IPS-18a (cell line): ENCODE measurements at regions not wholly inside any gene's neighbourhood (a gene's known extent, or its start where the extent isn't known, plus 50 kb on each side); places are given as distances from the start of the nearest gene placed in this dataset.

Experiments used
- H3K27ac ChIP-seq: one replicate; pipeline ENCODE4 v1.5.1; 2013; ENCODE audit warnings: low read length
- H3K27me3 ChIP-seq: one replicate; pipeline ENCODE4 v1.6.1; 2013; ENCODE audit warnings: mild to moderate bottlenecking, low read length; ENCODE audit not compliant: control insufficient read depth, insufficient read depth
- H3K36me3 ChIP-seq: one replicate; pipeline ENCODE4 v1.6.1; 2013; ENCODE audit warnings: low read depth, low read length; ENCODE audit not compliant: control insufficient read depth
- H3K4me1 ChIP-seq: one replicate; pipeline ENCODE4 v1.6.1; 2013; ENCODE audit warnings: low read depth, low read length; ENCODE audit not compliant: control insufficient read depth
- H3K4me3 ChIP-seq: one replicate; pipeline ENCODE4 v1.5.1; 2013; ENCODE audit warnings: low read length
- H3K9ac ChIP-seq: one replicate; pipeline ENCODE4 v1.6.1; 2013; ENCODE audit warnings: mild to moderate bottlenecking, low read length, moderate library complexity
- H3K9me3 ChIP-seq: one replicate; pipeline ENCODE4 v1.6.1; 2013; ENCODE audit warnings: low read depth, low read length; ENCODE audit not compliant: control insufficient read depth

GRCh38 chr4:89539797-89540711, 232.5 kb upstream of the GPRIN3 start:
- H3K27me3 ChIP-seq = no peaks in the 10 kb centered on the region
- no peaks in the 10 kb centered on the region for H3K36me3 ChIP-seq
- peaks cover 5% of the 10 kb centered on the region for H3K4me1 ChIP-seq
- H3K4me3 ChIP-seq = no peak overlapping the region
- H3K9ac ChIP-seq = no peak overlapping the region
- no peaks in the 10 kb centered on the region for H3K9me3 ChIP-seq
- no peak overlapping the region for H3K27ac ChIP-seq

GRCh38 chr4:89539374-89539773, 231.8 kb upstream of the GPRIN3 start:
- Histone ChIP-seq H3K27ac (no peak overlapping the region), H3K36me3 (no peaks in the 10 kb centered on the region), H3K9me3 (no peaks in the 10 kb centered on the region), H3K4me1 (peaks cover 5% of the 10 kb centered on the region), H3K27me3 (no peaks in the 10 kb centered on the region), H3K4me3 (no peak overlapping the region), H3K9ac (no peak overlapping the region)

- Histone ChIP-seq H3K4me1 (peaks cover 5% of the 10 kb centered on the region), H3K4me3 (no peak overlapping the region), H3K27me3 (no peaks in the 10 kb centered on the region), H3K36me3 (no peaks in the 10 kb centered on the region), H3K9me3 (no peaks in the 10 kb centered on the region), H3K9ac (no peak overlapping the region), H3K27ac (no peak overlapping the region)
These were observed 231.3 kb upstream of the GPRIN3 start for GRCh38 chr4:89538886-89539285.

- Histone ChIP-seq H3K9ac (no peak overlapping the region), H3K27ac (no peak overlapping the region), H3K36me3 (no peaks in the 10 kb centered on the region), H3K4me1 (peaks cover 5% of the 10 kb centered on the region), H3K4me3 (no peak overlapping the region), H3K9me3 (no peaks in the 10 kb centered on the region), H3K27me3 (no peaks in the 10 kb centered on the region)
These were observed 230.6 kb upstream of the GPRIN3 start for GRCh38 chr4:89538171-89538570.

GRCh38 chr4:89537281-89537680, 229.7 kb upstream of the GPRIN3 start:
- no peak overlapping the region for H3K9ac ChIP-seq

GRCh38 chr4:89535251-89535650, 227.7 kb upstream of the GPRIN3 start:
- Histone ChIP-seq H3K27ac (no peak overlapping the region), H3K36me3 (no peaks in the 10 kb centered on the region), H3K4me3 (no peak overlapping the region), H3K4me1 (peaks cover 4% of the 10 kb centered on the region), H3K9ac (no peak overlapping the region), H3K9me3 (no peaks in the 10 kb centered on the region), H3K27me3 (no peaks in the 10 kb centered on the region)

More at GRCh38 chr4:89537281-89537680, 229.7 kb upstream of the GPRIN3 start:
- H3K9me3 ChIP-seq = no peaks in the 10 kb centered on the region
- no peaks in the 10 kb centered on the region for H3K36me3 ChIP-seq
- no peaks in the 10 kb centered on the region for H3K27me3 ChIP-seq
- H3K4me3 ChIP-seq = no peak overlapping the region
- H3K4me1 ChIP-seq = peaks cover 5% of the 10 kb centered on the region
- H3K27ac ChIP-seq = no peak overlapping the region

GRCh38 chr4:89534356-89534755, 226.8 kb upstream of the GPRIN3 start:
- H3K4me3 ChIP-seq = no peak overlapping the region
- H3K27me3 ChIP-seq = no peaks in the 10 kb centered on the region
- no peak overlapping the region for H3K9ac ChIP-seq
- H3K9me3 ChIP-seq = no peaks in the 10 kb centered on the region
- no peaks in the 10 kb centered on the region for H3K4me1 ChIP-seq
- no peak overlapping the region for H3K27ac ChIP-seq
- H3K36me3 ChIP-seq = no peaks in the 10 kb centered on the region

- no peak overlapping the region for H3K27ac ChIP-seq
- H3K36me3 ChIP-seq = no peaks in the 10 kb centered on the region
- H3K4me3 ChIP-seq = no peak overlapping the region
- H3K27me3 ChIP-seq = no peaks in the 10 kb centered on the region
- H3K9me3 ChIP-seq = no peaks in the 10 kb centered on the region
- no peaks in the 10 kb centered on the region for H3K4me1 ChIP-seq
- H3K9ac ChIP-seq = no peak overlapping the region
These were observed 224.5 kb upstream of the GPRIN3 start for GRCh38 chr4:89531932-89532640.

GRCh38 chr4:89528526-89529133, 221.0 kb upstream of the GPRIN3 start:
- Histone ChIP-seq H3K9me3 (no peaks in the 10 kb centered on the region), H3K27me3 (no peaks in the 10 kb centered on the region), H3K4me1 (no peaks in the 10 kb centered on the region), H3K36me3 (no peaks in the 10 kb centered on the region), H3K27ac (no peak overlapping the region), H3K9ac (no peak overlapping the region), H3K4me3 (no peak overlapping the region)

GRCh38 chr4:89521826-89522225, 214.2 kb upstream of the GPRIN3 start:
- H3K36me3 ChIP-seq = no peaks in the 10 kb centered on the region
- H3K27me3 ChIP-seq = no peaks in the 10 kb centered on the region
- no peaks in the 10 kb centered on the region for H3K4me1 ChIP-seq
- no peak overlapping the region for H3K27ac ChIP-seq
- no peak overlapping the region for H3K4me3 ChIP-seq
- no peak overlapping the region for H3K9ac ChIP-seq
- no peaks in the 10 kb centered on the region for H3K9me3 ChIP-seq

- Histone ChIP-seq H3K27me3 (no peaks in the 10 kb centered on the region), H3K4me3 (no peak overlapping the region)
These were observed 212.2 kb upstream of the GPRIN3 start for GRCh38 chr4:89519771-89520320.

More at GRCh38 chr4:89519771-89520320, 212.2 kb upstream of the GPRIN3 start:
- no peak overlapping the region for H3K9ac ChIP-seq
- no peak overlapping the region for H3K27ac ChIP-seq
- no peaks in the 10 kb centered on the region for H3K4me1 ChIP-seq
- H3K36me3 ChIP-seq = no peaks in the 10 kb centered on the region
- H3K9me3 ChIP-seq = no peaks in the 10 kb centered on the region
